Upper lobe of right lung (tissue), 1 donor: ENCODE measurements at regions not wholly inside any gene's neighbourhood (a gene's known extent, or its start where the extent isn't known, plus 50 kb on each side); places are given as distances from the start of the nearest gene placed in this dataset.

Source experiments
- ATAC-seq: fragments of 200-7000 bp; cut with Tn5 transposase; one replicate; pipeline ENCODE4 v1.9.1; 2020; ENCODE audit warnings: mild to moderate bottlenecking, moderate library complexity
- DNase-seq: peaks from one replicate; pipeline ENCODE4 v3.0.0-alpha.2; 2020
- H3K27ac ChIP-seq: fragments of 200-600 bp; one replicate; pipeline ENCODE4 v1.8.0; 2022
- H3K27me3 ChIP-seq: fragments of 200-600 bp; one replicate; pipeline ENCODE4 v1.8.0; 2022; ENCODE audit warnings: mild to moderate bottlenecking
- H3K36me3 ChIP-seq: fragments of 200-600 bp; one replicate; pipeline ENCODE4 v1.8.0; 2022
- H3K4me1 ChIP-seq: fragments of 200-600 bp; one replicate; pipeline ENCODE4 v1.8.0; 2022
- H3K4me3 ChIP-seq: fragments of 200-600 bp; one replicate; pipeline ENCODE4 v1.8.0; 2022; ENCODE audit warnings: mild to moderate bottlenecking
- H3K9me3 ChIP-seq: fragments of 200-600 bp; one replicate; pipeline ENCODE4 v1.8.0; 2022
- intact Hi-C: fragments of 100-400 bp; cut with DNase I; formaldehyde crosslinking; loops from one replicate; pipeline ENCODE4 v1.11.0; 2022
- TF ChIP-seq, protein P1 (sequence below): fragments of 200-600 bp; IDR thresholded peaks from one replicate; pipeline ENCODE4 v1.8.0; 2022; ENCODE audit warnings: antibody characterized with exemption
- donor health status: DM: no; HTN: yes; CAD: no; lungs with severe emphysema.

- Histone ChIP-seq H3K27me3 (no peaks in the 10 kb centered on the region), H3K9me3 (no peaks in the 10 kb centered on the region), H3K4me3 (no peak overlapping the region), H3K36me3 (no peaks in the 10 kb centered on the region), H3K27ac (no peak overlapping the region), H3K4me1 (no peaks in the 10 kb centered on the region)
- ATAC-seq = peak; percentile 9
- DNase-seq = no peak
- TF ChIP-seq, protein P1, sequence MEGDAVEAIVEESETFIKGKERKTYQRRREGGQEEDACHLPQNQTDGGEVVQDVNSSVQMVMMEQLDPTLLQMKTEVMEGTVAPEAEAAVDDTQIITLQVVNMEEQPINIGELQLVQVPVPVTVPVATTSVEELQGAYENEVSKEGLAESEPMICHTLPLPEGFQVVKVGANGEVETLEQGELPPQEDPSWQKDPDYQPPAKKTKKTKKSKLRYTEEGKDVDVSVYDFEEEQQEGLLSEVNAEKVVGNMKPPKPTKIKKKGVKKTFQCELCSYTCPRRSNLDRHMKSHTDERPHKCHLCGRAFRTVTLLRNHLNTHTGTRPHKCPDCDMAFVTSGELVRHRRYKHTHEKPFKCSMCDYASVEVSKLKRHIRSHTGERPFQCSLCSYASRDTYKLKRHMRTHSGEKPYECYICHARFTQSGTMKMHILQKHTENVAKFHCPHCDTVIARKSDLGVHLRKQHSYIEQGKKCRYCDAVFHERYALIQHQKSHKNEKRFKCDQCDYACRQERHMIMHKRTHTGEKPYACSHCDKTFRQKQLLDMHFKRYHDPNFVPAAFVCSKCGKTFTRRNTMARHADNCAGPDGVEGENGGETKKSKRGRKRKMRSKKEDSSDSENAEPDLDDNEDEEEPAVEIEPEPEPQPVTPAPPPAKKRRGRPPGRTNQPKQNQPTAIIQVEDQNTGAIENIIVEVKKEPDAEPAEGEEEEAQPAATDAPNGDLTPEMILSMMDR = no peak
- intact Hi-C loops = no loop called here
Observed at GRCh38 chr2:236963631-236964182, 122.0 kb upstream of the COPS8 start.

DNA sequence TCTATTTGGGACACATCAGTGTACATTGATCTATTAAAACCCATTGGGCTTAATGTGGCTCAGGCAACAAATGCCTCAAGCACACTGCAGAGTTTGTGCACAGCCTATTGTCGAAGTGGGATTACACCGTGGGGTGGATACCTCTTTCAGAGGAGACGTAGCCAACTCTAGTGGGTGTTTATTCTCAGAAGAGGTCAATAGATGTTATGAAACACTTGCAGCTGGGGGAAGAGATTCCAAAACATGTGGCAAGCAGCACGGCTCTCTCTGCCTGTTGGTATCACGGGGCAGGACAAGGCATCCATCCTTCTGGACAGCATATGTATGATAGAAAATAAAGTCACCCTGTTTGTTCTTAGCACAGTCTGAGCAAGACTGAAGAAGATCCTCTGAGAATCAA is 121.4 kb upstream of the COPS8 start:
- TF ChIP-seq, protein P1 = no peak
- Histone ChIP-seq H3K27ac (no peak overlapping the region), H3K36me3 (no peaks in the 10 kb centered on the region), H3K9me3 (no peaks in the 10 kb centered on the region), H3K4me3 (no peak overlapping the region), H3K27me3 (no peaks in the 10 kb centered on the region), H3K4me1 (no peaks in the 10 kb centered on the region)
- intact Hi-C loops = no loop called here
- DNase-seq = no peak
- ATAC-seq = peak; percentile 40

- intact Hi-C loops = no loop called here
- Histone ChIP-seq H3K9me3 (no peaks in the 10 kb centered on the region), H3K4me1 (no peaks in the 10 kb centered on the region), H3K27ac (no peak overlapping the region), H3K27me3 (no peaks in the 10 kb centered on the region), H3K4me3 (no peak overlapping the region), H3K36me3 (no peaks in the 10 kb centered on the region)
- TF ChIP-seq, protein P1 = no peak
- ATAC-seq (no peak), DNase-seq (no peak)
Observed at GRCh38 chr2:236965021-236965840, 120.5 kb upstream of the COPS8 start.

- TF ChIP-seq, protein P1 = no peak
- DNase-seq = no peak
- intact Hi-C loops = no loop called here
- H3K36me3 ChIP-seq = no peaks in the 10 kb centered on the region
- H3K27me3 ChIP-seq = no peaks in the 10 kb centered on the region
- peaks cover 3% of the 10 kb centered on the region for H3K4me1 ChIP-seq
- no peak overlapping the region for H3K27ac ChIP-seq
- H3K4me3 ChIP-seq = no peak overlapping the region
- no peak for ATAC-seq
- H3K9me3 ChIP-seq = no peaks in the 10 kb centered on the region
Observed at GRCh38 chr2:236965841-236966096, 119.9 kb upstream of the COPS8 start.

GRCh38 chr2:236967499-236967783 is 118.2 kb upstream of the COPS8 start:
- Histone ChIP-seq H3K27ac (no peak overlapping the region), H3K27me3 (no peaks in the 10 kb centered on the region), H3K36me3 (no peaks in the 10 kb centered on the region), H3K4me3 (no peak overlapping the region), H3K9me3 (no peaks in the 10 kb centered on the region), H3K4me1 (peaks cover 13% of the 10 kb centered on the region)
- DNase-seq (no peak), ATAC-seq (no peak)
- TF ChIP-seq, protein P1 = no peak
- intact Hi-C loops = no loop called here
